HG03280 (cell line): ENCODE measurements at regions not wholly inside any gene's neighbourhood (a gene's known extent, or its start where the extent isn't known, plus 50 kb on each side); places are given as distances from the start of the nearest gene placed in this dataset.

ENCODE experiments used
- ATAC-seq: cut with Tn5 transposase; IDR thresholded peaks from one replicate; pipeline ENCODE4 v1.9.1; 2021; ENCODE audit warnings: mild to moderate bottlenecking, moderate library complexity; ENCODE audit not compliant: unreplicated experiment

DNA sequence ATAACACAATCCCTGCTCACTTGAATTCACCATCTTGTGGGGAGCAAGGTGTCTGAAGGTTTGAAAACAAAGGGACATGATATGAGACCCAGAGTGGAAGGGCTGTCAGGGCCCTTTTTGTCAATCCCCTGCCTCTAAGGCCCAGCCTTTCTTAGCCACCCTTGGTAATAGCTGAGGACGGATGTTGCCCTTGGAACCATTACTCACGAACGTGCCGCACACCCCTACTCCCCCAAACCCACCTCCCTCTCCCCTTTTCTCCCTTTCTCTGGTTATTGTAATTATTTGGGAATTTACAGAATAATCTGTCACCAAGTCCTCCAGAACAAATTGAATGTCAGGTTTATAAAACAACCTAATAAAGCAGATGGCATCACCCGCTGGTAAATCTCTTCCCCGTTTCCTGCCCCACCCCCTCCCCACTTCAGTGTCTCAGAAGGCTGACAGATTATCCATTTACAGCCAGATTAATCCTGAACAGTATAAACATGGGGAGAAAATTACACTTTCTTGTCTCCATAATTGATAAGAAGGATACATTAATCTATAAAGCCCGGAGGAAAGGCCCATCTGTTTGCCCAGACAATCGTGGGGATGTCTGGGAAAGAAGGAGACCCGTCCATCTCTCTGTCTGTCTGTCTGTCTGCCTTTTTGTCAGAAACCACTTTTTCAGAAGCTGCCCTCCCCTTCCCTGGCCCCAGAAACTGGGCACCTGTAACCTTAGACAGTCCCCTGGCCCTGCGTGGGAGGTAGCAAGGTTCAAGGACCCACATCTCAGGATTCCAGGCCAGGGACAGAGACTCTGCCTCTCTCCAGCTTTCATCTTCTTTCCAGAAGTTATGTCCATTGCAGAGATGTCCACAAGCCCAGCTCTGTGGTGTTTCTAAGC, 60.6 kb upstream of the CD34 start:
- ATAC-seq = no peak

DNA sequence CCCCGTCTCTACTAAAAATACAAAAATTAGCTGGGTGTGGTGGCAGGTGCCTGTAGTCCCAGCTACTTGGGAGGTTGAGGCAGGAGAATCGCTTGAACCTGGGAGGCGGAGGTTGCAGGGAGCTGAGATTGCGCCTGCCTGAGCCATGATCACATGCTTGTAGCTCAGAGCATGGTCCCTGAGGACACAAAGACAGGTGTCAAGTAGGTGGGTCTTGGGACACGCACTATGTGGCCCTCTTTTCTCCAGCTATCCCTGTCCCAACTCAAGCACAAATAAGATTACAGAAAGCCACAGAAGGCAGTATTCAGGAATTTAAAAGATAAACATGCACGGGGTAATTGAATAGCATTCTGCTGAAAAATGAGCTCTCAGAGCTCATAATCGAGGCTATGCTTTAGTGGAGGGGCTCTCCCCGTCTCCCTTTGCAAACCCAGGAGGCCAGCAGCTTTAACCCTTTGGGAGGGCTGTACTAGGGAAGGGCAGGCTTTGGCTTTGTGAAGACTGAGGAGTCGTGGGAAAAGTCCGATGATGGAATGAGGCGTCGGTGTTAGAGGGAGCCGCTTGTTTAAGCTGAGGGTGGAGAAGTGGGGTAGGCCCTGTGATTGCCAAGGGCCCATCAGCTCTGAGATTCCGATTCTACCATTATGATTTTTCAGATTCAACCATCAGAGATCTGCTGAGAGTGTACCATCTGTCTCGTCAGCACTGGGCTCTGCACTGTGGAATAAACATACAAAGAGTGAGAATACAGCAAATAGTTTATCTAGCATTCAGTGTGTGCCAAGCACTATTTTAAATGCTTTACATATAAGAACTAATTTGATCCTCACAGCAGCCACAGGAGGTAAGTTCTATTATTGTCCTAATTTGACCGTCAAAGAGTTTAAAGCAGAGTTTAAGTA, 59.7 kb upstream of the CD34 start:
- ATAC-seq = no peak

DNA sequence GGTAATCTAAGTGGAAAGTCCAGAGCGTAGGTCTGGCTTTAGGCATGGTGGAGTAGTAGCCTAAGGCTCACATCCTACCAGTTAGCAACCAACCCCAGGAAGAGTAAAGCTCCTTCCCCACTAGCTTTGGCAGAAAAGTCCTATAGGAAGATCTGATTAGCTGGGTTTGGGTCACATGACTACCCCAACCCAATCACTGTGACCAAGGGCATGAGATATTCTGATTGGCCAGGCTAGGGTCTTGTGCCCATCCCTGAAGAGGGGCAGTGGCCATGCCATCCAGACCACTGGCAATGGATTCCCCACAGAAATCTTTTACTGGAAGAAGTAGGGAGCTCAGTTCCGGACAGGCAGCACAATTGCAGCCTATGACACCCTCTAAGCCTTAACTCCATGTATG, 58.6 kb upstream of the CD34 start:
- no peak for ATAC-seq

DNA sequence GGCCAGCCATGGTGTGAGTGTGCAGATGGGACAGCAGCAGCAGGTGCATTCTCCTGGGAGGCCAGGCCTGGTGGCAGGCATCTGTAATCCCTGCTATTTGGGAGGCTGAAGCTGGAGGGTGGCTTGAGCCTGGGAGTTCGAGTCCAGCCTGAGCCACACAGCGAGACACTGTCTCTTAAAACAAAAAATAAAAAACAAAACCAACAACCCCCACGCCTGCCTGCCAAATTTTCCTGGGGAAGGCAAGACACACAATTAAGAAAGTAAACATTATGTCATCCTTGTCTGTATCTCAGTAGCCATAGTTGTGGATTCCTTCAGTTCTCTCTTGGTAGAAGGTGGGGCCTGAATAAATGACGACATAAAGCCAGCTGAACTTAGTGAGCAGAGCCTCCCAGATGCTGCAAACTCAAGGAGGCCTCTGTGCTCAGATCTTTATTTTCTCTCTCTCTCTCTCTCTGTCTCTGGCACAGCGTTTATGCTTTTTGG, 57.6 kb upstream of the CD34 start:
- no peak for ATAC-seq

DNA sequence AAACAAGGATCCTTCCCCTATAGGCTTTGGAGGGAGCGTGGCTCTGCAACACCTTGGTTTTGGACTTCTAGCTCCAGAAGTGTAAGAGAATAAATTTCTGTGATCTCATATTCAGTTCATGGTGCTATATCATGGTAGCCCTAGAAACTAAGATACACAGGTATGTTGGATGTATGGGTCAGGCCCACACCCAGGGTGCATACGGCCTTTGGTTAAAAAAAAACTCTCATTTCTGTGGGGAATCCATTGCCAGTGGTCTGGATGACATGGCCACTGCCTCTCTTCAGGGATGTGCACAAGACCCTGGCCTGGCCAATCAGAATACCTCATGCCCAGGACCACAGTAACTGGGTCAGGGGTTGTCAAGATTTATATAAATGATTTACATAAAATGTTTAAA, 56.8 kb upstream of the CD34 start:
- ATAC-seq = no peak

DNA sequence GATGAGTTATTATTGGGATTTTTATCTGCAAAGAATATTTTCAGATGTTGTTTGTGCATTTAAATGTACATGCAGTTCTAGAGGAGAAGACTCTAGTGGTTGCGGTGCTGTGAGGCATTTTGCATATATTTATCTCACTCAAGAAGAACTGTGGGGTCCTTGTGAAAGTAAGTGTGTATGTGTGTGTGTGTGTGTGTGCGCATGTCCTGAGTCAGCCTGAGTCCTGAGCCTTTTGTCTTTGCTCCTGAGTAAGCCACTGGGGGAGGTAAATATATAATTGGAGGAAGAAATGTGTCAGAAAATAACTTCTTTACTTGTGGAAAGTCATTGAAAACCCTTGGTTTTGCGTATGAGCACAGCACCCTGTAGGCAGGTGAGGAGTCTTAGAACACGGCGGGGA, 55.6 kb upstream of the CD34 start:
- ATAC-seq = no peak

DNA sequence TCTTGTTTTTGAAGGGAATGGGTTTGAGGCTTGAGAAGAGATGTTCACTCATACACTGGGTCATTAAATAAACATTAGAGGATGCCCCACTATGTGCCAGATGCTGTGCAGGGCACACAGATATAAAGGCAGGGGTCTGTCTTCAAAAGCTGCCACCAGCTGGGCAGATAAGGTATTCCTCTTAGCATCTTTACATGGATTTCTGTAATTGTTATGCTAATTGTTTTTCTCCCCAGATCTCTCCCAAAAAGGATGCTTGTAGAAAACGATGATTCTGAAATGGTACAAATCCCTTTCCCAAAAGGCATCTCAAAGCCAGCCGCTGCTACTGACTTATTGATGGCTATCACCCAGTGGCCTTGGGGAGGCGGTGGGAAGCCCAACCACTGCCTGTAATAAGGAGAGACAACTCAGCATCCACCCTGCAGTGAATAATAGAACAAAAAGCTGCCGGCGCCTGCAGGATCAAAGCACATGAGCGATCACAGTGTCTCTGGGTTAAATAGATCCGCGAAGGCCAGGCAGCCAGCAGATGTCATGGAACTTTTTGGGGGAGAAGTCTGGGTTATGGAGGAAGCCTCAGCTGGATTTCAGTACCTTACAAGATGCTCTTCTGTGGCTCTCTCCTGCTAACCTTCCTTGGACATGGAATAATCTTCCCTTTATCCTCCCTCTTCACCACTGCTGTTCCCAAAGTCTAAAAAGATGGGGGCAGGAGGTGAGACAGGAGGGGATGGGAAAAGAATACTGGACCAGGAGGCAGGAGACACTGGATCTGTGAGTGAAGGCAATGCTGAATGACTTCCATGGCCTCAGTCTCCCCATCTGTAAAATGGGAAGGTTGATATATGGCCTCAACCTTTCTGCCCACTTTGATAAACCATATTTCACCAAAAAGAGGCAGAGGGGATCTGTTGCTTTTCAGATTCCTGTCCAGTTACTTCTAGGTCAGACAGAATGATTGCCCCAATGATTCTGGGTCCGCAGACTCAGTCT, 54.8 kb upstream of the CD34 start:
- no peak for ATAC-seq

DNA sequence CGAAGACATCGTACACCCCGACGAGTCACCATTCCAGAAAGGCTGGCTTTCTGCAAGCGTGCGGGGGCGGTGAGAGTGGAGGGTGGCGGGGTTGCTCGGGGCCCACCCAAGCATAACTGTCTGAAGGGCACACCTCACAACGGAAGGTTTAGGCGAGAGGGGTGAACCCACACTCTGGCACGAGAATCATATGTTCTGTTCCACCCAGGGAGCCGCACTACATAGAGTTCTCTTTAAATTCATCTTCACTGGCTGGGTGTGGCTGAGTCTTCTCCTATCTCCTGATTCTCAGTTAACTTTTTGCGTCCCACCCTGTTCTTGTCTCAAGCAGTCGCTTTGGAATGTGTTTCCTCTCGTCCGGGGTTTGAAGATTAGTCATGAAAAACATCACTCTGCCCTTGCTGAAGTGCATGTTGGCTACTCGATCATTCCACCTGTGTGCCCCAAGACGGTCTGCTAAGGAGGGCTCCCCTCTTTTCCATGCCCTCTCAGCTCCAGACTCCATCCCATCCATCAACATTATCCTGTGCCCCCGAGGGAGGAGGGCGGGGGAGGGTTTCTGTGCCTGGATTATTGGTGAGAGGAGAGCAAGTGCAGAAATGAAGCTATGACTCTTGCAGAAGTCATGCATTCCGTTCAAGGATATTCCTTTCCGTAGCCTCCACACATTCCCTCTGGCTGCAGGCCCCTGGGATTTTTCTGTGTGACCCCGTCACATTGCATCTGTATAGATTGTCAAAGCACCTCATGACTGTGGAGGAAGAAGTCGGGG, 53.5 kb upstream of the CD34 start:
- ATAC-seq = no peak

DNA sequence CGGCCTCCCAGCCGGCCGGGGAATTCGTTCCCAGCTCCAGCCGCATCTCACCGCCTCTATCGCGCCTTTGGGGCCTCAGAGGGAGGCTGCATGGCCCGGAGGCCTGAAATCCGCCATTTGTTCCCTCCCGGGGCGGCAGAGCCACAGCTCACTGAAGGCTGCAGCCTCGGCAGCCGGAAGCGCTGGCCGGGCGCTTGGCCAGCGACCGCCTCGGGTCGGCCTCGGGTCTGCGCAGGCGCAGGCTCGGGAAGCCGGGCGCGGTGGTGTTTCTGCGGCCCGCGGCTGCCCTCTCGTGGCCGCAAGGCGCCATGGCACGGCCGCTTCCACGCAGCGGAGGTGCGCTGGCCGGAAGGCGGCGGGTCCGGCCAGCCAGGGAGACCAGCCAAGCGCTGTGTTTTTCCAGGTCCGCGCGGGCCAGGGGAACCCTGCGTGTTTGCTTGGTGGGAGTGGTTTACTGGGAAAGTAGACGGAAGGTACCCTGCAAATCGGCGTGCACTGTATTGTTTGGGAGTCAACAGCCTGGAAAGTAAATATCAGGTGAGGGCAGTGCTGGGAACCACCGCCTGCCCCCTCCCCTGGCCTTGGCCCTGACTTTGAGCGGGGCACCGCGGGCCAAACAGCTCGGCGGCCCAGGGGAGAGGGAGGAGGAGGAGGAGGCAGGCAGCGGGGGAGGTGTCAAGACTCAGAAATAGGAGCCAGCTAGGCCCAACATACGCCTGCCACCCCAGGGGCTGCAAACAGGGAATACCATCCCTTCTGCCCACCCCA, 52.7 kb upstream of the CD34 start:
- peak; percentile 87 for ATAC-seq

DNA sequence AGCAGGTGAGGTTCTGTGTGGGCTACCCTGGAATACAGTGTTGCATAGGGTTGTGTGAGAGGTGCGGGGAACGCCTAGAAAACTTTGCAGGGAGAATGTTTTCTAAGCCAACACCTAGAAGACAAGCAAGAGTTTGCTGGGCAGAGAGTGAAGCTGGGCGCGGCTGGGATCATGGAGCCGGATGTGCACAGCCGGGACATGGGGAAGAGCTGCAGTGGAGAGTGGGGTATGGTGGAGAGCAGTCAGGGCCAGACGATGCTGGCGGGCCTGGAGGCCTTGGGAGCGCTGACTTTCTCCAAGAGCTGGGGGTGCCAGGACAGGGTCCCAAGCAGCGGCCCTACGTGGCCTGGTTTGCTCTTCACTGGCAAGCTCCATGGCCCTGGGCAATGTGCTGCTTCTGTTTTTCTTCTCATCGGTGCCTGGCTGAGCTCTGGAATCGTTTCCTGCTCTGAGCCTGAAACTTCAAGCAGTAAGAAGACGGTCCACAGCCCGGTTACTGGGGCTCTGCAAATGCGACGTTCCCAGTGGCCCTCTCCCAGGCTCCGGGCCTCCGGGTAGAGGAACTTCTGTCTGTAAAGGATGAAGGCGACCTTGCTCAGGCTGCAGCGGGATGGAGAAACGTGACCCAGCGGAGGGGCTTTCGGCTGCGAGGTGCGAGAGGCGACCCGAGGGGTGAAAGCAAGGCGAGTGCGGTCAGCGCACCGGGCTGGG, 51.9 kb upstream of the CD34 start:
- no peak for ATAC-seq
